ENCODE measurements at regions not wholly inside any gene's neighbourhood (a gene's known extent, or its start where the extent isn't known, plus 50 kb on each side); places are given as distances from the start of the nearest gene placed in this dataset.

DNA sequence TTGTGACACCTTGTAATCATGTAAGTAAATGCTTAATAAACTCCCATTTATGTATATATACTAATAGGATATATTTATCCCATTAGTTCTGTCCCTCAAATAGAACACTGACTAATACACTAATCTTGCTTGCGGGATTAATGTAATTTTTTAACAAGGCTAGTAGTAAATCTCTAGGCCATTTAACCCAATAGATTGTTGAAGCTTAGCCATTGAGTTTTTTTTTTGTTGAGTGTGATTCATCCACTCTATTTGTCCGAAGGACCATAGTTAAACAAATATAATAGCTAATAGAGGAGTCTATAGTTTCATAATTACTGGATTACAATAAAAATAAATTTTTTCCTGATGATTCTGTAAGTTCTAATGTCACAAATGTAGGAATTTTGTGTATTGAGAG lies 474.4 kb downstream of the CDH9 start:
- no peak for FAIRE-seq
- Histone ChIP-seq H3K36me3 (ENCODE audit: control insufficient read depth in 3 of 3, insufficient read depth in 2 of 3, low read depth in 1 of 3, low read length in 3 of 3) (no peaks in the 10 kb centered on the region), H3K4me3 (ENCODE audit: low read depth in 1 of 3, low read length in 3 of 3) (no peak overlapping the region), H3K4me1 (ENCODE audit: control insufficient read depth in 3 of 3, insufficient read depth in 2 of 3, low read depth in 1 of 3, low read length in 2 of 3) (no peaks in the 10 kb centered on the region), H3K27me3 (ENCODE audit: control insufficient read depth in 3 of 3, insufficient read depth in 3 of 3, low read length in 3 of 3) (no peaks in the 10 kb centered on the region), H3K9me3 (ENCODE audit: control insufficient read depth in 2 of 2, insufficient read depth in 1 of 2, low read depth in 1 of 2, low read length in 1 of 2) (peaks cover 2 to 12% of the 10 kb centered on the region in 2 donors), H3K27ac (ENCODE audit: low read depth in 1 of 3, low read length in 2 of 3) (no peak overlapping the region)
- 84 to 96% (median 88%) methylated on average over 2 of the region's 2 CpGs for WGBS, 3 donors
- DNase-seq, result no peak

GRCh38 chr5:26553079-26553478 lies 485.3 kb downstream of the CDH9 start:
- Histone ChIP-seq H3K36me3 (ENCODE audit: control insufficient read depth in 3 of 3, insufficient read depth in 2 of 3, low read depth in 1 of 3, low read length in 3 of 3) (no peaks in the 10 kb centered on the region), H3K4me1 (ENCODE audit: control insufficient read depth in 3 of 3, insufficient read depth in 2 of 3, low read depth in 1 of 3, low read length in 2 of 3) (no peaks in the 10 kb centered on the region), H3K9me3 (ENCODE audit: control insufficient read depth in 2 of 2, insufficient read depth in 1 of 2, low read depth in 1 of 2, low read length in 1 of 2) (no peaks in the 10 kb centered on the region), H3K27me3 (ENCODE audit: control insufficient read depth in 3 of 3, insufficient read depth in 3 of 3, low read length in 3 of 3) (no peaks in the 10 kb centered on the region), H3K27ac (ENCODE audit: low read depth in 1 of 3, low read length in 2 of 3) (no peak overlapping the region), H3K4me3 (ENCODE audit: low read depth in 1 of 3, low read length in 3 of 3) (no peak overlapping the region)
- FAIRE-seq, result no peak
- WGBS, 3 donors, result 80% methylated on average over 2 of the region's 2 CpGs
- no peak for DNase-seq

GRCh38 chr5:26543987-26544386 lies 494.4 kb downstream of the CDH9 start:
- no peaks in the 10 kb centered on the region for H3K27me3 ChIP-seq (ENCODE audit: control insufficient read depth in 3 of 3, insufficient read depth in 3 of 3, low read length in 3 of 3)
- H3K27ac ChIP-seq (ENCODE audit: low read depth in 1 of 3, low read length in 2 of 3), result no peak overlapping the region
- no peaks in the 10 kb centered on the region for H3K4me1 ChIP-seq (ENCODE audit: control insufficient read depth in 3 of 3, insufficient read depth in 2 of 3, low read depth in 1 of 3, low read length in 2 of 3)
- no peaks in the 10 kb centered on the region for H3K36me3 ChIP-seq (ENCODE audit: control insufficient read depth in 3 of 3, insufficient read depth in 2 of 3, low read depth in 1 of 3, low read length in 3 of 3)
- no peak for FAIRE-seq
- DNase-seq, result no peak
- WGBS, 3 donors, result 80 to 87% (median 84%) methylated on average over 1 of the region's 1 CpG
- H3K9me3 ChIP-seq (ENCODE audit: control insufficient read depth in 2 of 2, insufficient read depth in 1 of 2, low read depth in 1 of 2, low read length in 1 of 2), result peaks cover 1 to 10% of the 10 kb centered on the region in 2 donors
- H3K4me3 ChIP-seq (ENCODE audit: low read depth in 1 of 3, low read length in 3 of 3), result no peak overlapping the region

- Histone ChIP-seq H3K27me3 (ENCODE audit: control insufficient read depth in 3 of 3, insufficient read depth in 3 of 3, low read length in 3 of 3) (no peaks in the 10 kb centered on the region), H3K4me3 (ENCODE audit: low read depth in 1 of 3, low read length in 3 of 3) (no peak overlapping the region), H3K27ac (ENCODE audit: low read depth in 1 of 3, low read length in 2 of 3) (no peak overlapping the region), H3K4me1 (ENCODE audit: control insufficient read depth in 3 of 3, insufficient read depth in 2 of 3, low read depth in 1 of 3, low read length in 2 of 3) (no peaks in the 10 kb centered on the region), H3K9me3 (ENCODE audit: control insufficient read depth in 2 of 2, insufficient read depth in 1 of 2, low read depth in 1 of 2, low read length in 1 of 2) (peaks cover 1 to 10% of the 10 kb centered on the region in 2 donors), H3K36me3 (ENCODE audit: control insufficient read depth in 3 of 3, insufficient read depth in 2 of 3, low read depth in 1 of 3, low read length in 3 of 3) (no peaks in the 10 kb centered on the region)
- no peak for DNase-seq
- no peak for FAIRE-seq
- WGBS, 3 donors, result 40 to 85% (median 75%) methylated on average over 1 of the region's 1 CpG
Measured at GRCh38 chr5:26538226-26538625, 500.2 kb downstream of the CDH9 start.

DNA sequence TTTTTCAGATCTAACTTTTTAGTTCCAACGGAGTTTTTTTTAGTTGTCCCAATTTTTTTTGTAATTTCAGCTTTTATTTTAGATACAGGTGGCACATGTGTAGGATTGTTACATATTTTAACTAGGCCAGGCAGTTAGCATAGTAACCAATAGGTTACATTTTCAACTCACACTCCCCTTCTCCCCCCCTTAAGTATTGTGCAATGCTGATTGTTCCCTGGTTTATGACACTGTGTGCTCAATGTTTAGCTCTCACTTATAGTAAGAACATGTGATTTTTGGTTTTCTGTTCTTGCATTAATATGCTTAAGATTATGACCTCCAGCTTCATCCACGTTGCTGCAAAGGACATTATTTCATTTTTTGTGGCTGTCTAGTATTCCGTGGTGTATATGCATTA lies 503.2 kb downstream of the CDH9 start:
- Histone ChIP-seq H3K27me3 (ENCODE audit: control insufficient read depth in 3 of 3, insufficient read depth in 3 of 3, low read length in 3 of 3) (no peaks in the 10 kb centered on the region), H3K36me3 (ENCODE audit: control insufficient read depth in 3 of 3, insufficient read depth in 2 of 3, low read depth in 1 of 3, low read length in 3 of 3) (no peaks in the 10 kb centered on the region), H3K27ac (ENCODE audit: low read depth in 1 of 3, low read length in 2 of 3) (no peak overlapping the region), H3K9me3 (ENCODE audit: control insufficient read depth in 2 of 2, insufficient read depth in 1 of 2, low read depth in 1 of 2, low read length in 1 of 2) (no peaks in the 10 kb centered on the region), H3K4me1 (ENCODE audit: control insufficient read depth in 3 of 3, insufficient read depth in 2 of 3, low read depth in 1 of 3, low read length in 2 of 3) (no peaks in the 10 kb centered on the region), H3K4me3 (ENCODE audit: low read depth in 1 of 3, low read length in 3 of 3) (no peak overlapping the region)
- DNase-seq, result peak in 1 of 2 donors; percentile 2
- no peak for FAIRE-seq
- WGBS, 3 donors, result 37 to 40% (median 39%) methylated on average over 3 of the region's 3 CpGs

DNA sequence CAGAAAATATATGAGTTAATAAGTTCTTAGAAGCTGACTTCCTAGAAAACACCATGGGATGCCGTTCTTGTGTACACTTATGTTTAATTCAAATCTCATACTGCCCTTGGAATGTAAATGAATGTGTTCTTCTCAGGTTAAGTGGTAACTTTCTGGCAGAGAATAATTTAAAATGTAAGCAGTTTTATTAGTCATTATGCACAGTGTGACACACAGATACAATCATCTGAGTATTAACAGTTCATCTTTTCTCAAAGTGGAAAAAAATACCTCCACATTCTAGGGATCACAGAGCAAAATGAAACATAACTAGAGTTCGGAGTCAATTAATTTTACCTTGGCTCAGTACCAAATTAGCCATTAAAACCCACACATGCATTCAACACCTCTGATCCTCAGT lies 508.1 kb downstream of the CDH9 start:
- no peak for FAIRE-seq
- H3K27ac ChIP-seq (ENCODE audit: low read depth in 1 of 3, low read length in 2 of 3), result no peak overlapping the region
- no peaks in the 10 kb centered on the region for H3K9me3 ChIP-seq (ENCODE audit: control insufficient read depth in 2 of 2, insufficient read depth in 1 of 2, low read depth in 1 of 2, low read length in 1 of 2)
- no peaks in the 10 kb centered on the region for H3K27me3 ChIP-seq (ENCODE audit: control insufficient read depth in 3 of 3, insufficient read depth in 3 of 3, low read length in 3 of 3)
- DNase-seq, result no peak
- H3K4me1 ChIP-seq (ENCODE audit: control insufficient read depth in 3 of 3, insufficient read depth in 2 of 3, low read depth in 1 of 3, low read length in 2 of 3), result no peaks in the 10 kb centered on the region
- H3K36me3 ChIP-seq (ENCODE audit: control insufficient read depth in 3 of 3, insufficient read depth in 2 of 3, low read depth in 1 of 3, low read length in 3 of 3), result no peaks in the 10 kb centered on the region
- 75 to 76% (median 75%) methylated on average over 2 of the region's 2 CpGs for WGBS, 3 donors
- H3K4me3 ChIP-seq (ENCODE audit: low read depth in 1 of 3, low read length in 3 of 3), result no peak overlapping the region

DNA sequence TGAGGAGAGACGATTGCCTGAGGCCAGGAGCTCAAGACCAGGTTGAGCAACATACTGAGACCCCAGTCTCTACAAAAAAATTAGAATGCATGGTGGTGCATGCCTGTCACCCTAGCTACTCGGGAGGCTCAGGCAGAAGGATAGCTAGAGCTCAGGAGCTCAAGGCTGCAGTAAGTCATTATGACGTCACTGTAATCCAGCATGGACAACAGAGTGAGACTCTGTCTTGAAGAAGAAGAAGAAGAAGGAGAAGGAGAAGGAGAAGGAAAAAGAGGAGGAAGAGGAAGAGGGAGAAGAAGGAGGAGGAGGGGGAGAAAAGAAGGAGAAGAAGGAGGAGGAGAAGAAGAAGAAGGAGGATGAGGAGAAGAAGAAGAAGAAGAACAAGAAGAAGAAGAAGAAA lies 519.1 kb downstream of the CDH9 start:
- H3K27me3 ChIP-seq (ENCODE audit: control insufficient read depth in 3 of 3, insufficient read depth in 3 of 3, low read length in 3 of 3), result no peaks in the 10 kb centered on the region
- no peaks in the 10 kb centered on the region for H3K4me1 ChIP-seq (ENCODE audit: control insufficient read depth in 3 of 3, insufficient read depth in 2 of 3, low read depth in 1 of 3, low read length in 2 of 3)
- no peaks in the 10 kb centered on the region for H3K36me3 ChIP-seq (ENCODE audit: control insufficient read depth in 3 of 3, insufficient read depth in 2 of 3, low read depth in 1 of 3, low read length in 3 of 3)
- H3K27ac ChIP-seq (ENCODE audit: low read depth in 1 of 3, low read length in 2 of 3), result no peak overlapping the region
- no peak for FAIRE-seq
- peaks cover 0 to 3% of the 10 kb centered on the region in 2 donors for H3K9me3 ChIP-seq (ENCODE audit: control insufficient read depth in 2 of 2, insufficient read depth in 1 of 2, low read depth in 1 of 2, low read length in 1 of 2)
- WGBS, 3 donors, result 48 to 57% (median 52%) methylated on average over 3 of the region's 3 CpGs
- H3K4me3 ChIP-seq (ENCODE audit: low read depth in 1 of 3, low read length in 3 of 3), result no peak overlapping the region
- no peak for DNase-seq

DNA sequence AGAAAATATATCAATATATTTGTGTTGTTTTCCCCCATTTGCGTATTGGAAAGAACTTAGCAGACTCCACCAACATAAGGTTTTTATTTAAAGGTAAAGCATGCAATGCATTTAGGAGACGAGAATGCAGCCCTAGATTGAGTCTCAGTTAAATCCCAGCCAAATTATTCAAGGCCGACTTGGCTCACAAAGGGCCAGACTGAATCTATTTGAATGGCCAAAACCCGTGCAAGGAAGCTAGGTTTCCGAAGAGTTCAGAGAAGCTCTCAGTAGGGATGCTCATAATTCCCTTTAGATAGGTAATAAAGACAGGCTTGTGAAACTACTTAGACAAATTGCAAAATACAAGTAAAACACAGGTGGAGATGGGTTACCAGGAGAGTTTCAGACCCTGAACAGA lies 520.3 kb downstream of the CDH9 start:
- no peaks in the 10 kb centered on the region for H3K9me3 ChIP-seq (ENCODE audit: control insufficient read depth in 2 of 2, insufficient read depth in 1 of 2, low read depth in 1 of 2, low read length in 1 of 2)
- no peaks in the 10 kb centered on the region for H3K36me3 ChIP-seq (ENCODE audit: control insufficient read depth in 3 of 3, insufficient read depth in 2 of 3, low read depth in 1 of 3, low read length in 3 of 3)
- DNase-seq (no peak), FAIRE-seq (no peak)
- WGBS, 3 donors, result 76 to 89% (median 85%) methylated on average over 5 of the region's 5 CpGs
- H3K4me3 ChIP-seq (ENCODE audit: low read depth in 1 of 3, low read length in 3 of 3), result no peak overlapping the region
- no peaks in the 10 kb centered on the region for H3K27me3 ChIP-seq (ENCODE audit: control insufficient read depth in 3 of 3, insufficient read depth in 3 of 3, low read length in 3 of 3)
- H3K27ac ChIP-seq (ENCODE audit: low read depth in 1 of 3, low read length in 2 of 3), result no peak overlapping the region
- no peaks in the 10 kb centered on the region for H3K4me1 ChIP-seq (ENCODE audit: control insufficient read depth in 3 of 3, insufficient read depth in 2 of 3, low read depth in 1 of 3, low read length in 2 of 3)

DNA sequence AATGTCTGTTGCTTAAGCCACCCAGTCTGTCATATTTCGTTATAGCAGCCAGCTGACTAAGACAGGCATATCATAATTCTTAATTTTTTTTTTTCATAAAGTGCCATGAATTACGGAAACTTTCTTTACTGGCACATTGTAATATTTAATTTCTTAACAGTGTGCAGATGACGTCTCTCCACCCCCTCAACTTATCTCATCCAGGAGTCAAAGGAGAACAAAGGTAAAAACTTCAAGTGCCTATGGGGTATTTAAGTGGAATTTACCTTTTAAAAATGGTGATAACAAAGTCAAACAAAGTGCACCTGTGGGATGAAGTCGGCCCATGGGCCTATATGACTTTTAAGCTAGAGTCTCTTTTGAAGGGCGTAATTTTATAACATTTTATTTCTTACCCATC lies 539.4 kb downstream of the CDH9 start:
- FAIRE-seq (no peak), DNase-seq (no peak)
- Histone ChIP-seq H3K36me3 (ENCODE audit: control insufficient read depth in 3 of 3, insufficient read depth in 2 of 3, low read depth in 1 of 3, low read length in 3 of 3) (no peaks in the 10 kb centered on the region), H3K4me1 (ENCODE audit: control insufficient read depth in 3 of 3, insufficient read depth in 2 of 3, low read depth in 1 of 3, low read length in 2 of 3) (no peaks in the 10 kb centered on the region), H3K27ac (ENCODE audit: low read depth in 1 of 3, low read length in 2 of 3) (no peak overlapping the region), H3K27me3 (ENCODE audit: control insufficient read depth in 3 of 3, insufficient read depth in 3 of 3, low read length in 3 of 3) (no peaks in the 10 kb centered on the region), H3K9me3 (ENCODE audit: control insufficient read depth in 2 of 2, insufficient read depth in 1 of 2, low read depth in 1 of 2, low read length in 1 of 2) (no peaks in the 10 kb centered on the region), H3K4me3 (ENCODE audit: low read depth in 1 of 3, low read length in 3 of 3) (no peak overlapping the region)
- 20 to 56% (median 33%) methylated on average over 5 of the region's 5 CpGs for WGBS, 3 donors

Measured in small intestine (tissue), 7 donors.